ENCODE measurements at regions not wholly inside any gene's neighbourhood (a gene's known extent, or its start where the extent isn't known, plus 50 kb on each side); places are given as distances from the start of the nearest gene placed in this dataset.
"Not testable (repeated sequence)": the region's sequence is repeated elsewhere in the genome, so short reads cannot be mapped to it uniquely, and the experiment has no call there.

DNA sequence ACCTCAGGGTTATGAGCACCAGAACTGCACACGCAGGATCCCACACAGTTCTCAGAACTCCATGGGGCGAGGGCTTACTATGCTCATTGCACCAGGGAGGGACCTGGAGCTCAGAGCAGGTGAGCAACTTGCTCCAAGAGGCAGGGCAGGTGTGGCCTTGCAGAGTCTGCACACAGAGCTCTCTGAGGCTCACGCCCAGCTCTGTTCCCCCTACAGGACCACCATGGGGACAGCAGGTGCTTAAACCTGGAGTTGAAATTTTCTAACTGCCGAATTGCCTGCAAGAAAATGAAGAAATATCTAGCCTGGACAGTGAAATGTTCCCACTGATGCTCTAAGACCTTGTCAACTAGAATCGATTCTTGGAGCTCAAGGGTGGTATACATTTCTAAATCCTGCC, 49.9 kb upstream of the MSMB start:
- H3K36me3 Mint-ChIP-seq; H3K27ac Mint-ChIP-seq; DNase-seq (ENCODE audit: low spot score in 2 of 2); ATAC-seq; H3K4me3 Mint-ChIP-seq; H3K9me3 Mint-ChIP-seq: not testable (repeated sequence)
- peaks cover 34% of the 10 kb centered on the region for H3K4me1 Mint-ChIP-seq

- ATAC-seq (no peak), DNase-seq (ENCODE audit: low spot score in 2 of 2) (no peak)
- Mint-ChIP-seq H3K27ac (peak overlapping the region; percentile 32), H3K4me3 (peak overlapping the region; percentile 5), H3K4me1 (peaks cover 32% of the 10 kb centered on the region), H3K9me3 (no peaks in the 10 kb centered on the region), H3K36me3 (no peaks in the 10 kb centered on the region)
Measured at GRCh38 chr10:46096446-46096845, 50.4 kb upstream of the MSMB start.

DNA sequence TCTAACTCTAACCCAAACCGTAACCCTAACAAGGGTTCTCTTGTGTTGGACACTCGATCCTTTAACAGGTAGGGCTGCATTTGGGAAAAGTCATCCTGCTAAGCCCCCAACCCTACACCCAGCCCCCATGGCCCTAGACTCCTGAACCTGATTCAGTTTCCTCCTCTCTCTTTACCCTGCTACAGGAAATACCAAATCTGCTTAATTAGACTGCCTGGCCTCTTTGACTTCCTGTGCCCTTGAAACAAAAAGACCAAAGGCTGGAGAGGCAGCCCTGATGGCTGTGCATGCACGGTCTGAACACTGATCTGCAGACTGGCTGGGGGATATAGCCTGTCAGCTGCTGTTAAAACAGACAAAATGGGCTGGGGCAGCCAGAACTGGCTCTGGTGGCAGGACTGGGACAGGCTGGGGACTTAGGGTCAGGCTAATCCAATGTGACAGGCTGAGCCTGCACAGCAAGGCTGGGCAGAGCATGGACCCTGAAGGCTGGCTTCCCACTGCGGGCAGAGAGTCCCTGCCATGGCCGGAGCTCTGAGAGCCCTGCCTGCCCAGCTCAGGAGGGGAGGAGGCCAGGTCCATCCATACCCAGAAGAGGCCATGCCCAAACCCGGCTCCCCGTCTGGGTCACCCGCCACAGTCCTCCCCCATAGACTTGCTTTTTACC, 51.0 kb upstream of the MSMB start:
- DNase-seq (ENCODE audit: low spot score in 2 of 2) (no peak), ATAC-seq (peak; percentile 34)
- Mint-ChIP-seq H3K4me3 (peak overlapping the region; percentile 5), H3K9me3 (no peaks in the 10 kb centered on the region), H3K36me3 (no peaks in the 10 kb centered on the region), H3K4me1 (peaks cover 32% of the 10 kb centered on the region), H3K27ac (peak overlapping the region; percentile 32)

DNA sequence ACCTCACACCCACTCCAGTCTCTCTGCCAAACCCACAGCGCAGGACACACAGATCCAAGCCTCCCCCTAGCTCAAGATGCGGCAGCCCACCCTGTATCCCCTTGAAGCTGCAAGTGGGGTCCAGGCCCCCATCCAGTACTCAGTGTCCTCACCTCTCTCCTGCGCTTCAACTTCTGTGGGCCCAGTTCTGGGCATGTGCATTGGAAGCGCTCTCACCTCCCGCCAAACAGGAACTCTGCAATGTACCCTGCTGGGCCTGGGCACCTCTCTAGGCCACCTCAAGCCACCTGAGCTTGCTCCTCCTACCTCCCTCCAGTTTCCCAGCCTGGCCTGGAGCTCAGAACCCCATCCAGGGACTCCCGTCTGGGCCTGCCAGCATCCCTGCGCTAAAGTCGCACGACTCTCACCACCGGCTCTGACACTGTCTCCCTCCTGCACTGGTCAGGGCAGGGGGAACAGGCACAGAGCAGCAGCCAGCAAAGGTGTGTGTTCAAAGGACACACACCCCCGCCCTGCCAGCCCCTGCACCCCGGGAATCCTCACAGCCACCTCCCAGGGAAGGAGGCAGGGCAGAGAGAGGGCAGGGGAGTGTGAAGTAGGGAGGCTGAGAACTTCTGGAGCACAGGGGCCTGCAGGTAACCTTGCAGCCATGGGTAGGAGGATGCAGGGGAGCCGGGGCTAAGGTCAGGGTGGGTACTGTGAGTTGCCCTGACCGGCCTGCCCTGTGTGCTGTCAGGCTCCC, 51.7 kb upstream of the MSMB start:
- no peak for DNase-seq (ENCODE audit: low spot score in 2 of 2)
- Mint-ChIP-seq H3K9me3 (no peaks in the 10 kb centered on the region), H3K4me3 (peak overlapping the region; percentile 5), H3K27ac (peak overlapping the region; percentile 32), H3K4me1 (peaks cover 32% of the 10 kb centered on the region), H3K36me3 (no peaks in the 10 kb centered on the region)
- ATAC-seq, result no peak

GRCh38 chr10:46098386-46098785, 52.3 kb upstream of the MSMB start:
- peaks cover 32% of the 10 kb centered on the region for H3K4me1 Mint-ChIP-seq
- no peak overlapping the region for H3K4me3 Mint-ChIP-seq
- no peak for DNase-seq (ENCODE audit: low spot score in 2 of 2)
- ATAC-seq, result no peak
- H3K27ac Mint-ChIP-seq, result peak overlapping the region; percentile 36
- no peaks in the 10 kb centered on the region for H3K36me3 Mint-ChIP-seq
- H3K9me3 Mint-ChIP-seq, result no peaks in the 10 kb centered on the region

GRCh38 chr10:46098925-46099324, 52.9 kb upstream of the MSMB start:
- H3K4me3 Mint-ChIP-seq; H3K36me3 Mint-ChIP-seq; DNase-seq (ENCODE audit: low spot score in 2 of 2); H3K9me3 Mint-ChIP-seq; ATAC-seq: not testable (repeated sequence)
- peaks cover 32% of the 10 kb centered on the region for H3K4me1 Mint-ChIP-seq
- H3K27ac Mint-ChIP-seq, result peak overlapping the region; percentile 36

- no peaks in the 10 kb centered on the region for H3K36me3 Mint-ChIP-seq
- no peak overlapping the region for H3K27ac Mint-ChIP-seq
- peaks cover 16% of the 10 kb centered on the region for H3K4me1 Mint-ChIP-seq
- H3K9me3 Mint-ChIP-seq, result no peaks in the 10 kb centered on the region
- no peak overlapping the region for H3K4me3 Mint-ChIP-seq
- DNase-seq (ENCODE audit: low spot score in 2 of 2), result no peak
- ATAC-seq, result no peak
Measured at GRCh38 chr10:46104071-46104585, 58.1 kb upstream of the MSMB start.

DNA sequence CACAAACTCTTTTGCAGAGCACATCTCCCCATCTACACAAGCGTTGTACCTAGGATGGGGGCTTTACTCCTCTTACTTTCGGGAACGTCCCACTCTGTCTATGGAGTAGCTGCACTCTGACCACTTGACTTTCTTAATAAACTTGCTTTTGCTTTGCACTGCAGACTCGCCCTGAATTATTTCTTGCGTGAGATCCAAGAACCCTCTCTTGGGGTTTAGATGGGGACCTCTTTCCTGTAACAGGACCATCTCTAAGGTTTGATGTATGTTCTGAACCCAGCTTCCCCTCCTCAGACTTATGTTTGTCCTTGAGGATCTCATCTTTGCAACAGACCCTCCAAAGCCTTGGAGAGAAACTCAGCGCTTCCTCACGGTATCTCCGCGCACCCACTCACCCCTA, 59.3 kb upstream of the MSMB start:
- not testable (repeated sequence) for ATAC-seq; DNase-seq (ENCODE audit: low spot score in 2 of 2); H3K9me3 Mint-ChIP-seq; H3K27ac Mint-ChIP-seq; H3K36me3 Mint-ChIP-seq
- peak overlapping the region; percentile 78 for H3K4me3 Mint-ChIP-seq
- peaks cover 16% of the 10 kb centered on the region for H3K4me1 Mint-ChIP-seq

- not testable (repeated sequence) for H3K36me3 Mint-ChIP-seq, H3K27ac Mint-ChIP-seq, H3K9me3 Mint-ChIP-seq
- peak overlapping the region; percentile 78 for H3K4me3 Mint-ChIP-seq
- H3K4me1 Mint-ChIP-seq, result peaks cover 16% of the 10 kb centered on the region
- ATAC-seq (peak; percentile 77), DNase-seq (ENCODE audit: low spot score in 2 of 2) (peak in 1 of 2 donors; percentile 49)
Measured at GRCh38 chr10:46105856-46106409, 59.9 kb upstream of the MSMB start.

DNA sequence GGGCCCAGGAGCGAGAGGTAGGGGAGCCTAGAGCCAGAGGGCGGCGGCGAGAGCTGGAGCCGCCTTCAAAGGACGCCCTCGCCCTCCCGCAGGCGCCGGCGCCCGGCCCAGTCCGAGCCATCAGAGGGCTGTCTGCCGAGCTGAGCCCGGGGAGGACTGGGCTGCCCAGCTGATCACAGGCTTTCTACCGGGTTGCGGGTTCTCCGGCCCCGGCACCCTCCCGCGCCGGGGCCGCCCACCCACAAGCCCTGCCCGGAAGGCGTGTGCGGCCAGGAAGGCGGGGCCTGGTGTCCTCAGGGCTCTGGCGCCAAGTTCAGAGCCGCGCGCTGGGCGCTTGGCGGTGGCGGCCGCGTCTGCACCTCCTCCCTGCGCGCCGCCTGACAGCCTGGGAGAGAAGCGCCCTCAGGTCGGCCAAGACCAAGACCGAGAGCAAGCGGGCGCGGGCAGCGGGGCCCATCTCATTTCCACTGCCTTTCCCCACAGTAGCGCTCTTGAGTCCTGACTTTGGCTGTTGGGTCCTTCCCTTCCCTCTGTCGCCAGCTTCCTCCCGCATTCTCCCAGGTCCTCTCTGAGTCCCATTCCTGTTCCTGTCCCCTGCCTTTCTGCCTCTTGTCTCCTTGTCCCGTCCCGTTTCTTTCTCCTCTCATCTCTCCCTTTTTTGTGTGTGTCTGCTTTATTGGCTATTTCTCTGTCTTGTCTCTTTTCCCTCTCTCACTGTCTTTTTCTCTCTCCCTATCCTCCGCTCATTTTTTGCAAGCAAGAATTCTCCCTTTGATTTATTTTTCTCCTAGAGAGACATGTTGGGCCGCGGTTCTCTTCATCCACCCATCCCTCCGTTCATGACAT, 60.6 kb upstream of the MSMB start:
- Mint-ChIP-seq H3K27ac (peak overlapping the region; percentile 27), H3K4me1 (peaks cover 16% of the 10 kb centered on the region), H3K36me3 (no peaks in the 10 kb centered on the region), H3K9me3 (no peaks in the 10 kb centered on the region), H3K4me3 (peak overlapping the region; percentile 78)
- ATAC-seq (peak; percentile 96), DNase-seq (ENCODE audit: low spot score in 2 of 2) (peak in 1 of 2 donors; percentile 80)

- not testable (repeated sequence) for H3K36me3 Mint-ChIP-seq; ATAC-seq; H3K4me3 Mint-ChIP-seq; H3K9me3 Mint-ChIP-seq; DNase-seq (ENCODE audit: low spot score in 2 of 2); H3K27ac Mint-ChIP-seq
- H3K4me1 Mint-ChIP-seq, result peaks cover 16% of the 10 kb centered on the region
Measured at GRCh38 chr10:46108158-46108499, 62.1 kb upstream of the MSMB start.

DNA sequence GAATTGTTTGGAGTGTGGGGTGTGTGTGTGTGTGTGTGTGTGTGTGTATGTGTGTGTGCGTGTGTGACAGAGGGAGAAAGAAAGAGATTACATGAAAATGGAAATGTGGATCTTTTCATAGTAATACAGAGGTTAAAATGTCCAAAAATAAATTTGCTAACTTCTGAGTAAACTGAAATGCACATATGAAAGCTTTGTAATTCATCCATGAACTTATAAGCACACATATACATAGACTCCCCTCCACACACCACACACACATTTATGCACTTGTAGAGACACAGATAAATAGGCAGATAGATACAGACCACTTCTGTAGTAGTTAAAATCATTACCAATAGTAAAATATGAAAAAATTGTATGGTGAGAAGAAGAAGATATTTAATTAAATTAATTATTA, 108.2 kb upstream of the MSMB start:
- not testable (repeated sequence) for H3K4me1 Mint-ChIP-seq; H3K27ac Mint-ChIP-seq; DNase-seq (ENCODE audit: low spot score in 2 of 2); H3K9me3 Mint-ChIP-seq; H3K36me3 Mint-ChIP-seq; ATAC-seq; H3K4me3 Mint-ChIP-seq

- H3K27ac Mint-ChIP-seq; ATAC-seq; H3K4me1 Mint-ChIP-seq; H3K9me3 Mint-ChIP-seq; H3K4me3 Mint-ChIP-seq; DNase-seq (ENCODE audit: low spot score in 2 of 2); H3K36me3 Mint-ChIP-seq: not testable (repeated sequence)
Measured at GRCh38 chr10:46154683-46155082, 108.6 kb upstream of the MSMB start.

- DNase-seq (ENCODE audit: low spot score in 2 of 2); H3K4me3 Mint-ChIP-seq; H3K36me3 Mint-ChIP-seq; H3K27ac Mint-ChIP-seq; H3K9me3 Mint-ChIP-seq; ATAC-seq; H3K4me1 Mint-ChIP-seq: not testable (repeated sequence)
Measured at GRCh38 chr10:46156866-46157265, 110.8 kb upstream of the MSMB start.

DNA sequence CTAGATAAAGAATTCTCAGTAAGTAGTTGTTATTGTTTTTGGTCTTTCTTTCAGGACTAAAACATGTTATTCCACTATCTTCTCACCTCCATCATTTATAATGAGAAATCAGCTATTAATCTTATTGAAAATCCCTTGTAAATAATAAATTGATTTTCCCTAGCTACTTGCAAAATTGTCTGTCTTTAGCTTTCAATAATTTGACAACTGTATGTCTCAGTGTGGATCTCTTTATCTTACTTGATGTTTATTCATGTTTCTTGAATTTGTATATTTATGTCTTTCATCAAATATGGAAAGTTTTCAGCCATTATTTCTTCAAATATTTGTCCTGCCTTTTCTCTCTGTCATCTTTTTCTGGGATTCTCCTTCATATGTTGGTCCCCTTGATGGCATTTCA, 117.1 kb upstream of the ANTXRL start:
- no peak overlapping the region for H3K4me3 Mint-ChIP-seq
- H3K9me3 Mint-ChIP-seq, result peaks cover 8% of the 10 kb centered on the region
- no peaks in the 10 kb centered on the region for H3K4me1 Mint-ChIP-seq
- H3K27ac Mint-ChIP-seq, result no peak overlapping the region
- DNase-seq (ENCODE audit: low spot score in 2 of 2) (no peak), ATAC-seq (no peak)
- H3K36me3 Mint-ChIP-seq, result no peaks in the 10 kb centered on the region
